Psoas muscle (tissue), 7 donors: ENCODE measurements at regions not wholly inside any gene's neighbourhood (a gene's known extent, or its start where the extent isn't known, plus 50 kb on each side); places are given as distances from the start of the nearest gene placed in this dataset.

ENCODE experiments used
- ATAC-seq, 4 donors: fragments of 200-7000 bp; cut with Tn5 transposase; one replicate each; pipeline ENCODE4 v1.9.1; 2020; ENCODE audit warnings: moderate library complexity in 3 of 4, mild to moderate bottlenecking in 2 of 4
- DNase-seq, 2 donors: peaks; one replicate each; pipeline ENCODE4 v3.0.0-alpha.2; 2020
- H3K27ac ChIP-seq: fragments of 200-600 bp; one replicate; pipeline ENCODE4 v1.8.0; 2022
- H3K27me3 ChIP-seq, 3 donors: fragments of 200-600 bp in 1 of 3; one replicate each; pipeline versions ENCODE4 v1.6.1 to v1.8.0; 2013 to 2022; ENCODE audit warnings: low read length in 2 of 3, mild to moderate bottlenecking in 2 of 3, moderate library complexity in 1 of 3; ENCODE audit not compliant: insufficient read depth in 3 of 3
- H3K36me3 ChIP-seq, 2 donors: fragments of 200-600 bp in 1 of 2; one replicate each; pipeline versions ENCODE4 v1.6.1 to v1.8.0; 2013 to 2022; ENCODE audit warnings: low read depth in 1 of 2, mild to moderate bottlenecking in 1 of 2, moderate library complexity in 1 of 2; ENCODE audit not compliant: insufficient read depth in 1 of 2
- H3K4me1 ChIP-seq: fragments of 200-600 bp; one replicate; pipeline ENCODE4 v1.8.0; 2022
- H3K4me3 ChIP-seq: fragments of 200-600 bp; one replicate; pipeline ENCODE4 v1.8.0; 2022; ENCODE audit warnings: mild to moderate bottlenecking
- H3K9me3 ChIP-seq: fragments of 200-600 bp; one replicate; pipeline ENCODE4 v1.8.0; 2022
- CTCF ChIP-seq: fragments of 200-600 bp; IDR thresholded peaks from one replicate; pipeline ENCODE4 v1.8.0; 2022; ENCODE audit warnings: antibody characterized with exemption
- WGBS, 3 donors: extraction: QIAGEN DNeasy Blood & Tissue Kit; methylation state at CpG; one replicate each; pipeline versions ENCODE4 v1.1.6 to v1.1.7; 2013; 5-methylcytosine and 5-hydroxymethylcytosine counted together
- intact Hi-C, 2 donors: fragments of 100-400 bp; cut with DNase I; formaldehyde crosslinking; loops; one replicate each; pipeline versions ENCODE4 v1.11.0 to v1.14.2; 2022
- donor health status: healthy with polysubstance abuse.
- donor health status: DM: no; HTN: no; CAD: no; lungs with moderate emphysema.
- donor health status: Bipolar disorder and iron deficiency.
- donor health status: healthy.
- donor health status: DM: yes; HTN: yes; CAD: no.
- donor health status: DM: no; HTN: no; CAD: no.
- donor health status: DM: yes; HTN: yes; CAD: no.

DNA sequence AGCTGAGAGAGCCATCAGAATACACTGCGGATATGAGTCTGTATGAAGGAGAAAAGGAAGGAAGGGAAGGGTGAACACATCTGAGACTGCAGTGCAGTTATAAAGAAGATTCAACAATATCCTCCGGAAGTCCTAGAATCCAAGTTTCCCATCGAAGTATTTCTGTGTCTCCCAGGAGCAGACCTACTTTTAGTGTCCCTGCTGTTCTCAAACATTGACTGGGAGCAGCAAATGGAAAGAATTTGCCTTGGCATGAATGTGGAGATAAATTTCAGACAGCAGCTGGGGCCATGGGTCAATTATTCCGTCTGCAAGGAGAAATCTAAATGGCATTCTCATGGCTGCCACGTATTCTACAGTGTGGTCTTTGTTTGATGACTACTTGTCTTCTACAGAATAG, 478.1 kb upstream of the SMC2 start:
- H3K27ac ChIP-seq = no peak overlapping the region
- 19 to 25% (median 23%) methylated on average over 5 of the region's 5 CpGs for WGBS, 3 donors

GRCh38 chr9:103617046-103617445, 477.1 kb upstream of the SMC2 start:
- Histone ChIP-seq H3K9me3 (no peaks in the 10 kb centered on the region), H3K27me3 (no peaks in the 10 kb centered on the region), H3K4me1 (no peaks in the 10 kb centered on the region), H3K27ac (no peak overlapping the region), H3K4me3 (no peak overlapping the region), H3K36me3 (no peaks in the 10 kb centered on the region)
- no peak for TF ChIP-seq CTCF
- WGBS, 3 donors = 33 to 62% (median 55%) methylated on average over 1 of the region's 1 CpG
- ATAC-seq = no peak
- no peak for DNase-seq
- intact Hi-C loops = no loop called here

More for the DNA sequence above, 478.1 kb upstream of the SMC2 start:
- no peak for TF ChIP-seq CTCF
- Histone ChIP-seq H3K4me3 (no peak overlapping the region), H3K4me1 (no peaks in the 10 kb centered on the region), H3K36me3 (no peaks in the 10 kb centered on the region), H3K9me3 (no peaks in the 10 kb centered on the region), H3K27me3 (no peaks in the 10 kb centered on the region)
- DNase-seq = no peak
- ATAC-seq = no peak
- intact Hi-C loops = no loop called here

GRCh38 chr9:103625161-103625804, 468.8 kb upstream of the SMC2 start:
- no peaks in the 10 kb centered on the region for H3K4me1 ChIP-seq
- intact Hi-C loops = no loop called here
- no peaks in the 10 kb centered on the region for H3K36me3 ChIP-seq
- no peak overlapping the region for H3K27ac ChIP-seq
- ATAC-seq (no peak), DNase-seq (no peak)
- 63 to 82% (median 81%) methylated on average over 2 of the region's 2 CpGs for WGBS, 3 donors
- no peak overlapping the region for H3K4me3 ChIP-seq
- TF ChIP-seq CTCF = no peak
- no peaks in the 10 kb centered on the region for H3K27me3 ChIP-seq
- no peaks in the 10 kb centered on the region for H3K9me3 ChIP-seq

- H3K27ac ChIP-seq = no peak overlapping the region
- no peaks in the 10 kb centered on the region for H3K36me3 ChIP-seq
- H3K4me3 ChIP-seq = no peak overlapping the region
- DNase-seq (no peak), ATAC-seq (no peak)
- no peak for TF ChIP-seq CTCF
- intact Hi-C loops = no loop called here
- no peaks in the 10 kb centered on the region for H3K27me3 ChIP-seq
- 21 to 45% (median 38%) methylated on average over 1 of the region's 1 CpG for WGBS, 3 donors
- no peaks in the 10 kb centered on the region for H3K4me1 ChIP-seq
- H3K9me3 ChIP-seq = no peaks in the 10 kb centered on the region
Measured at GRCh38 chr9:103627731-103628130, 466.4 kb upstream of the SMC2 start.

DNA sequence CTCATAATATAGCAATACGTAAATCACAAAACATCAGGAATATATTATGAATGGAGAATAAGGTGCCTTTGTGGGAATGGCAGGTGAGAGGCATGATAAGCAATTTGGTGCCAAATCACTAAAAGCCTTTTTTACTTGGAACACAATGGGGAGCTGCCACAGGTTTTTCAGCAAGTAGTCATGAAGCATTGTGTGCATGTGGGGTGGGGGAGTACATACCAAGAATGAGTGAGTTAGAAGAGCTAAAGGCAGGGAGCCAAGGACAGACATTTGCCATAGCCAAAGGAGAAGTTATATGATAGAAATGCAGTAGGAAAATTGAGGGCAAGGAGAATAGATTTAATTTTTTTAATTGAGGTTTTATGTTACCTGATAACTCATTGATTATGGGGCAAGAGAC, 445.0 kb upstream of the SMC2 start:
- no peak for TF ChIP-seq CTCF
- no peaks in the 10 kb centered on the region for H3K27me3 ChIP-seq
- H3K27ac ChIP-seq = no peak overlapping the region
- DNase-seq (no peak), ATAC-seq (no peak)
- no peaks in the 10 kb centered on the region for H3K4me1 ChIP-seq
- intact Hi-C loops = no loop called here
- 88 to 96% (median 95%) methylated on average over 1 of the region's 1 CpG for WGBS, 3 donors
- no peaks in the 10 kb centered on the region for H3K9me3 ChIP-seq
- no peaks in the 10 kb centered on the region for H3K36me3 ChIP-seq
- H3K4me3 ChIP-seq = no peak overlapping the region
